A549 (cell line): ENCODE measurements at regions not wholly inside any gene's neighbourhood (a gene's known extent, or its start where the extent isn't known, plus 50 kb on each side); places are given as distances from the start of the nearest gene placed in this dataset.

Experiments used
- ATAC-seq, 2 experiments: fragments of 200-7000 bp in 1 of 2; fragments of >200 bp in 1 of 2; cut with Nextera tagmentation in 1 of 2; cut with Tn5 transposase in 1 of 2; 3 replicates each; pipeline versions ENCODE4 v1.8.0 to v1.9.1; 2018 to 2020; ENCODE audit warnings: mild to moderate bottlenecking in 1 of 2, moderate library complexity in 1 of 2
- CTCF ChIA-PET: fragments of 300-600 bp; sonication (Branson Sonifier 250); formaldehyde crosslinking; extraction: SDS; loops from one replicate; lab custom pipeline; 2021; ENCODE audit warnings: antibody characterized with exemption, inconsistent platforms; lab: Yijun Ruan, JAX
- POLR2A ChIA-PET: fragments of 350-600 bp; formaldehyde crosslinking; extraction: SDS; loops from one replicate; lab custom pipeline; 2021; ENCODE audit warnings: antibody characterized with exemption, inconsistent platforms; lab: Yijun Ruan, JAX
- DNase-seq, 2 experiments: peaks; one replicate each; pipeline versions ENCODE4 v3.0.0 to v3.0.0-alpha.2; 2011 to 2016; ENCODE audit warnings: low read depth in 1 of 2, low spot score in 1 of 2
- FAIRE-seq: peaks from 2 replicates; lab custom pipeline; 2011; peaks lifted over from hg19 to GRCh38; lab: Jason Lieb, UNC
- H3K27ac ChIP-seq, 2 experiments: fragments of >200 bp; sonication (Bioruptor Twin); formaldehyde crosslinking; 3 replicates each; pipeline ENCODE4 v1.5.1; 2016 to 2017
- H3K4me1 ChIP-seq: fragments of >200 bp; sonication (Bioruptor Twin); formaldehyde crosslinking; 3 replicates; pipeline ENCODE4 v1.6.1; 2016
- H3K4me2 ChIP-seq: fragments of >200 bp; sonication (Bioruptor Twin); formaldehyde crosslinking; 3 replicates; pipeline ENCODE4 v1.6.1; 2016
- H3K4me3 ChIP-seq: fragments of >200 bp; sonication (Bioruptor Twin); formaldehyde crosslinking; 3 replicates; pipeline ENCODE4 v1.5.1; 2016
- H3K9me3 ChIP-seq: fragments of >200 bp; sonication (Bioruptor Twin); formaldehyde crosslinking; 3 replicates; pipeline ENCODE4 v1.6.1; 2016
- CHD4 ChIP-seq: fragments of 200-600 bp; sonication (generic); IDR thresholded peaks from 2 replicates; pipeline ENCODE4 v1.6.1; 2016; ENCODE audit warnings: antibody characterized with exemption, mild to moderate bottlenecking, borderline replicate concordance
- FOSB ChIP-seq: fragments of 250-450 bp; sonication (Bioruptor Pico); IDR thresholded peaks from 2 replicates; pipeline ENCODE4 v1.5.0; 2020; ENCODE audit warnings: mild to moderate bottlenecking, moderate library complexity
- HDAC2 ChIP-seq: fragments of 200-600 bp; sonication (generic); IDR thresholded peaks from 2 replicates; pipeline ENCODE4 v1.6.1; 2016
- HOXA7 ChIP-seq: fragments of 250-450 bp; sonication (Bioruptor Pico); IDR thresholded peaks from 2 replicates; pipeline ENCODE4 v1.5.0; 2020; ENCODE audit warnings: mild to moderate bottlenecking, moderate library complexity
- HOXB5 ChIP-seq: fragments of 250-450 bp; sonication (Bioruptor Pico); IDR thresholded peaks from 2 replicates; pipeline ENCODE4 v1.5.0; 2020; ENCODE audit warnings: mild to moderate bottlenecking, moderate library complexity
- JUNB ChIP-seq: fragments of >200 bp; sonication (Bioruptor Twin); formaldehyde crosslinking; IDR thresholded peaks from 2 replicates; pipeline ENCODE4 v1.6.1; 2016
- KDM5A ChIP-seq: fragments of 200-600 bp; sonication (generic); IDR thresholded peaks from 2 replicates; pipeline ENCODE4 v1.6.1; 2016; ENCODE audit warnings: antibody characterized with exemption, mild to moderate bottlenecking
- MAFK ChIP-seq: fragments of 450-650 bp; IDR thresholded peaks from 2 replicates; pipeline ENCODE4 v1.6.1; 2014; ENCODE audit not compliant: partially characterized antibody
- MYC ChIP-seq: IDR thresholded peaks from 2 replicates; pipeline ENCODE4 v1.6.1; 2012; ENCODE audit warnings: mild to moderate bottlenecking, inconsistent platforms, low read length, improper control_type of control experiment, borderline replicate concordance
- PBX3 ChIP-seq: IDR thresholded peaks from 2 replicates; pipeline ENCODE4 v1.6.1; 2012
- PHF8 ChIP-seq: fragments of 200-600 bp; sonication (generic); IDR thresholded peaks from 2 replicates; pipeline ENCODE4 v1.6.1; 2016; ENCODE audit warnings: low read depth, mild to moderate bottlenecking, antibody characterized with exemption, moderate library complexity, borderline replicate concordance
- RAD21 ChIP-seq, 2 experiments: fragments of >200 bp in 1 of 2; sonication (Bioruptor Twin) in 1 of 2; formaldehyde crosslinking in 1 of 2; IDR thresholded peaks in 1 of 2; conservative IDR thresholded peaks in 1 of 2; 2 replicates in 1 of 2; 3 replicates in 1 of 2; pipeline ENCODE4 v1.6.1; 2012 to 2018; ENCODE audit warnings: inconsistent platforms in 1 of 2
- RFX5 ChIP-seq: fragments of 450-650 bp; IDR thresholded peaks from 2 replicates; pipeline ENCODE4 v1.7.1; 2014; ENCODE audit warnings: antibody characterized with exemption, mild to moderate bottlenecking, moderate library complexity
- RNF2 ChIP-seq: fragments of 200-600 bp; sonication (generic); IDR thresholded peaks from 2 replicates; pipeline ENCODE4 v1.6.1; 2016; ENCODE audit warnings: low read depth, mild to moderate bottlenecking, antibody characterized with exemption, moderate library complexity, borderline replicate concordance
- USF2 ChIP-seq: fragments of 450-650 bp; IDR thresholded peaks from 2 replicates; pipeline ENCODE4 v1.6.1; 2014; ENCODE audit warnings: antibody characterized with exemption
- WGBS: methylation state at CpG from one replicate; pipeline ENCODE4 v1.1.6; 2017; ENCODE audit errors: missing lambda C conversion rate; 5-methylcytosine and 5-hydroxymethylcytosine counted together
- TF ChIP-seq, protein P1 (sequence below): fragments of >200 bp; sonication (Bioruptor Twin); formaldehyde crosslinking; IDR thresholded peaks from 3 replicates; pipeline ENCODE4 v1.5.1; 2016
- TF ChIP-seq, protein P2 (sequence below): fragments of 150-350 bp; IDR thresholded peaks from 2 replicates; pipeline ENCODE4 v1.6.1; 2014; ENCODE audit warnings: low read depth, mild to moderate bottlenecking, low read length
- TF ChIP-seq, protein P3 (sequence below): fragments of 200-600 bp; sonication (generic); IDR thresholded peaks from 2 replicates; pipeline ENCODE4 v1.6.1; 2016; ENCODE audit warnings: antibody characterized with exemption, mild to moderate bottlenecking, moderate library complexity
- TF ChIP-seq, protein P4 (sequence below): fragments of 250-450 bp; sonication (Bioruptor Pico); IDR thresholded peaks from 2 replicates; pipeline ENCODE4 v1.5.0; 2021; ENCODE audit warnings: mild to moderate bottlenecking, moderate library complexity, borderline replicate concordance

- 65% methylated on average over 2 of the region's 2 CpGs for WGBS
- CTCF ChIA-PET, result no interaction called here
- FAIRE-seq, result no peak
These were observed 1271.2 kb upstream of the ADGRL2 start for GRCh38 chr1:80529546-80529945.

DNA sequence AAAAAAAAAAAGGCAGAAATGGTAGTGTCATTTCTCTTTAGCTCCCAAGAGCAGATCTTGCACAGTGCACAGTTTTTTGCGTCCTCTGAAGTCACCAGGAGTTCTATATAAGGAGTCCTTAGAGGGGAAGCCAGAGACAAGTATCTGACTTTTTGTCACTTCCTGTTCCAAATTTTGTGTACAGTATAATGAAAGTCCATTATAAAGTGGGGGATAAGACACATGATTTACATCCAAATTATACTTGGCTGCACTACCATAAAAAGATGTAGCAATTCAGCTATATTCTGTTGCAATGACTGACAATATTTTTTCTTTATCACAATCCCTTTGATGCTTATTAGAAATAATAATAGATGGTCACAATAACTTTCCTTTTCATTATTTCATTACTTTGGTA, 1276.9 kb upstream of the ADGRL2 start:
- Histone ChIP-seq H3K27ac (no peak overlapping the region), H3K4me1 (no peaks in the 10 kb centered on the region), H3K4me3 (no peak overlapping the region), H3K9me3 (no peaks in the 10 kb centered on the region), H3K4me2 (no peak overlapping the region)
- no peak for ATAC-seq
- POLR2A ChIA-PET, result no interaction called here
- CTCF ChIA-PET, result no interaction called here
- TF ChIP-seq KDM5A (no peak), CHD4 (no peak), HOXA7 (CRISPR knock-in tag) (no peak), HDAC2 (no peak), FOSB (no peak), PHF8 (no peak), RFX5 (no peak), HOXB5 (no peak), MYC (no peak), JUNB (no peak), RNF2 (no peak), MAFK (no peak), PBX3 (no peak)
- TF ChIP-seq, protein P1, sequence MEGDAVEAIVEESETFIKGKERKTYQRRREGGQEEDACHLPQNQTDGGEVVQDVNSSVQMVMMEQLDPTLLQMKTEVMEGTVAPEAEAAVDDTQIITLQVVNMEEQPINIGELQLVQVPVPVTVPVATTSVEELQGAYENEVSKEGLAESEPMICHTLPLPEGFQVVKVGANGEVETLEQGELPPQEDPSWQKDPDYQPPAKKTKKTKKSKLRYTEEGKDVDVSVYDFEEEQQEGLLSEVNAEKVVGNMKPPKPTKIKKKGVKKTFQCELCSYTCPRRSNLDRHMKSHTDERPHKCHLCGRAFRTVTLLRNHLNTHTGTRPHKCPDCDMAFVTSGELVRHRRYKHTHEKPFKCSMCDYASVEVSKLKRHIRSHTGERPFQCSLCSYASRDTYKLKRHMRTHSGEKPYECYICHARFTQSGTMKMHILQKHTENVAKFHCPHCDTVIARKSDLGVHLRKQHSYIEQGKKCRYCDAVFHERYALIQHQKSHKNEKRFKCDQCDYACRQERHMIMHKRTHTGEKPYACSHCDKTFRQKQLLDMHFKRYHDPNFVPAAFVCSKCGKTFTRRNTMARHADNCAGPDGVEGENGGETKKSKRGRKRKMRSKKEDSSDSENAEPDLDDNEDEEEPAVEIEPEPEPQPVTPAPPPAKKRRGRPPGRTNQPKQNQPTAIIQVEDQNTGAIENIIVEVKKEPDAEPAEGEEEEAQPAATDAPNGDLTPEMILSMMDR, result no peak
- TF ChIP-seq, protein P2, sequence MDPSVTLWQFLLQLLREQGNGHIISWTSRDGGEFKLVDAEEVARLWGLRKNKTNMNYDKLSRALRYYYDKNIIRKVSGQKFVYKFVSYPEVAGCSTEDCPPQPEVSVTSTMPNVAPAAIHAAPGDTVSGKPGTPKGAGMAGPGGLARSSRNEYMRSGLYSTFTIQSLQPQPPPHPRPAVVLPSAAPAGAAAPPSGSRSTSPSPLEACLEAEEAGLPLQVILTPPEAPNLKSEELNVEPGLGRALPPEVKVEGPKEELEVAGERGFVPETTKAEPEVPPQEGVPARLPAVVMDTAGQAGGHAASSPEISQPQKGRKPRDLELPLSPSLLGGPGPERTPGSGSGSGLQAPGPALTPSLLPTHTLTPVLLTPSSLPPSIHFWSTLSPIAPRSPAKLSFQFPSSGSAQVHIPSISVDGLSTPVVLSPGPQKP, result no peak
- TF ChIP-seq, protein P3, sequence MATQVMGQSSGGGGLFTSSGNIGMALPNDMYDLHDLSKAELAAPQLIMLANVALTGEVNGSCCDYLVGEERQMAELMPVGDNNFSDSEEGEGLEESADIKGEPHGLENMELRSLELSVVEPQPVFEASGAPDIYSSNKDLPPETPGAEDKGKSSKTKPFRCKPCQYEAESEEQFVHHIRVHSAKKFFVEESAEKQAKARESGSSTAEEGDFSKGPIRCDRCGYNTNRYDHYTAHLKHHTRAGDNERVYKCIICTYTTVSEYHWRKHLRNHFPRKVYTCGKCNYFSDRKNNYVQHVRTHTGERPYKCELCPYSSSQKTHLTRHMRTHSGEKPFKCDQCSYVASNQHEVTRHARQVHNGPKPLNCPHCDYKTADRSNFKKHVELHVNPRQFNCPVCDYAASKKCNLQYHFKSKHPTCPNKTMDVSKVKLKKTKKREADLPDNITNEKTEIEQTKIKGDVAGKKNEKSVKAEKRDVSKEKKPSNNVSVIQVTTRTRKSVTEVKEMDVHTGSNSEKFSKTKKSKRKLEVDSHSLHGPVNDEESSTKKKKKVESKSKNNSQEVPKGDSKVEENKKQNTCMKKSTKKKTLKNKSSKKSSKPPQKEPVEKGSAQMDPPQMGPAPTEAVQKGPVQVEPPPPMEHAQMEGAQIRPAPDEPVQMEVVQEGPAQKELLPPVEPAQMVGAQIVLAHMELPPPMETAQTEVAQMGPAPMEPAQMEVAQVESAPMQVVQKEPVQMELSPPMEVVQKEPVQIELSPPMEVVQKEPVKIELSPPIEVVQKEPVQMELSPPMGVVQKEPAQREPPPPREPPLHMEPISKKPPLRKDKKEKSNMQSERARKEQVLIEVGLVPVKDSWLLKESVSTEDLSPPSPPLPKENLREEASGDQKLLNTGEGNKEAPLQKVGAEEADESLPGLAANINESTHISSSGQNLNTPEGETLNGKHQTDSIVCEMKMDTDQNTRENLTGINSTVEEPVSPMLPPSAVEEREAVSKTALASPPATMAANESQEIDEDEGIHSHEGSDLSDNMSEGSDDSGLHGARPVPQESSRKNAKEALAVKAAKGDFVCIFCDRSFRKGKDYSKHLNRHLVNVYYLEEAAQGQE, result no peak
- TF ChIP-seq, protein P4, sequence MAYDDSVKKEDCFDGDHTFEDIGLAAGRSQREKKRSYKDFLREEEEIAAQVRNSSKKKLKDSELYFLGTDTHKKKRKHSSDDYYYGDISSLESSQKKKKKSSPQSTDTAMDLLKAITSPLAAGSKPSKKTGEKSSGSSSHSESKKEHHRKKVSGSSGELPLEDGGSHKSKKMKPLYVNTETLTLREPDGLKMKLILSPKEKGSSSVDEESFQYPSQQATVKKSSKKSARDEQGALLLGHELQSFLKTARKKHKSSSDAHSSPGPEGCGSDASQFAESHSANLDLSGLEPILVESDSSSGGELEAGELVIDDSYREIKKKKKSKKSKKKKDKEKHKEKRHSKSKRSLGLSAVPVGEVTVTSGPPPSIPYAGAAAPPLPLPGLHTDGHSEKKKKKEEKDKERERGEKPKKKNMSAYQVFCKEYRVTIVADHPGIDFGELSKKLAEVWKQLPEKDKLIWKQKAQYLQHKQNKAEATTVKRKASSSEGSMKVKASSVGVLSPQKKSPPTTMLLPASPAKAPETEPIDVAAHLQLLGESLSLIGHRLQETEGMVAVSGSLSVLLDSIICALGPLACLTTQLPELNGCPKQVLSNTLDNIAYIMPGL (CRISPR knock-in tag), result no peak
- WGBS, result 100% methylated on average over 1 of the region's 1 CpG
- DNase-seq, result no peak
- no peak for FAIRE-seq

More at GRCh38 chr1:80529546-80529945, 1271.2 kb upstream of the ADGRL2 start:
- H3K27ac ChIP-seq, result no peak overlapping the region
- H3K4me2 ChIP-seq, result no peak overlapping the region
- DNase-seq (no peak), ATAC-seq (no peak)
- no peaks in the 10 kb centered on the region for H3K9me3 ChIP-seq
- TF ChIP-seq PBX3 (no peak), RAD21 (conservative IDR thresholded peaks at IDR 0.05 in 1 of 2, IDR thresholded peaks at IDR 0.05 in 1 of 2) (no peak), USF2 (no peak)
- no peak overlapping the region for H3K4me3 ChIP-seq
- H3K4me1 ChIP-seq, result peaks cover 16% of the 10 kb centered on the region; the same call in 2 of the 3 replicates
- POLR2A ChIA-PET, result no interaction called here
